A673 (cell line): ENCODE measurements at regions not wholly inside any gene's neighbourhood (a gene's known extent, or its start where the extent isn't known, plus 50 kb on each side); places are given as distances from the start of the nearest gene placed in this dataset.

Experiments
- CTCF ChIP-seq: fragments of 300-800, 200-600 bp; sonication (generic); conservative IDR thresholded peaks from 2 replicates; pipeline ENCODE4 v1.5.1; 2017; ENCODE audit warnings: low read depth, mild to moderate bottlenecking, antibody characterized with exemption, low read length, moderate library complexity, mixed read lengths
- EZH2 ChIP-seq: fragments of 200-600 bp; sonication (generic); IDR thresholded peaks from 2 replicates; pipeline ENCODE4 v1.6.1; 2017; ENCODE audit warnings: borderline replicate concordance, low read depth, mild to moderate bottlenecking, mixed read lengths, antibody characterized with exemption, low read length; ENCODE audit not compliant: poor library complexity, severe bottlenecking

DNA sequence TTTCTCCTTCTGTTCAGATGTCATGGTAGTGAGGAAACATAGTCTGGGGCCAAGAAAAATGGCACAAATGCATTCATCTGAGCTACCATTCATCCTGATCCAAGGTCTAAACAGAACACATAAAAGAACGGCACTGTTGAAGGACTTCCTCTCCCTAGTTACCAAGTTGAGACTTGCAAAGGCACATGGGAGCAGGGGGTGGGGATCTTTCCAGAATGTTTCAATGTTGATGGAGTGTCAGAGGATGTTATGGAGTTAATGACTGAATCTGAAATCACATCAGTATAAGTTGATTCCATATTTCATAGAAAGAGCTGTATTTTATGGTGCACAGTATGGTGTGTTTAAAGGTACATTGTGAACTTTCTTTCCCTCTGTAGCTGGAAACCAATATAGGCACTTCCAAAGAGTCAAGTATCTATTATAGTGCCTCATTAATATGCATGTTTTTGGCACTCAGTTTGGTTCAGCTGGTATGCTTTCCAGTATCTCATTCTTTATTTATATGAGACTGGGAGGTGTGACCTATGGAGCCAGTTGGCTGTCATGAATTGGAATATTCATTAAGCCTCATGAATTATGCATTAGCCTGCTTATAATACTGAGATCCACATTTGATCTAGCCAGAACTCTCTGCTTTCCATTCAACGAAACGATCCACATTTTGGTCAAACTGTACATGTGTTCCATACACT lies 603.0 kb downstream of the NR2F1-AS1 start:
- TF ChIP-seq CTCF, result no peak
- no peak for TF ChIP-seq EZH2
